Right renal cortex interstitium (tissue), 3 donors: ENCODE measurements at regions not wholly inside any gene's neighbourhood (a gene's known extent, or its start where the extent isn't known, plus 50 kb on each side); places are given as distances from the start of the nearest gene placed in this dataset.

Experiments used
- DNase-seq, 3 donors: peaks; one replicate each; pipeline ENCODE4 v3.0.0-alpha.2; 2013; ENCODE audit warnings: low read depth in 3 of 3, low spot score in 2 of 3

DNA sequence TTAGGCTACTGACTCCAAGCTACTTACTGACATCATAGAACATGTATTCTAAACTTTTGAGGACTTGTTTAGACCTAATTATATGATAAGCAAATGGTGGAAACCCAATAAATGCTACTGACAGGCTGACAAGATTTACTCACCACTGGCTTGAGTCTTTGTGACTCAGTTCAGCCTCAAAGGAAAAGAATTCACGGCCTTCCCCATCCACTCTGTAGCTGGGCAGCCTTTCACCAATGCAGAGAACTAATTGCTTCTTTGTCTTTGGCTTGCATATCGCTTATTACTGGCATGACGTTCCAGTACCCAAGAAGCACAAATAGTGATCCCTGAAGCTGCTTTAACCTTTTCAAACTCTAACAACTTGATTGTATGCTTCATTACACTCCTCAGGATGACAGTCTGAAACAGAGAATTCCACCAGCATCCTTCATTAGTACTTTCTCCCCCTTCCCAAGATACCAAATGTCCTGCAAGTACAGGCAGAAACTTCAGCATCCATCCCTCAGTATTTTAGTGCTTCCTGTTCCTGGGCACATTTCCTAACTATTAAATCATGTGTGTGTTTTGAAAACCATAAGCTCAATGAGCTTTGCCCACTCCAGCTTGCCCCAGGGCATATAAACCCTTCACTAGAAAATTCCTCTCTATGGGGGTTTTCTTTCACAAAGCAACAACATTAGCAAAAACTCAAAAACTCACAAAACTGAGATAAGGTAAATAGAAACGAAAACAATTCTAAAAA, 298.1 kb upstream of the SLC7A11 start:
- no peak for DNase-seq

DNA sequence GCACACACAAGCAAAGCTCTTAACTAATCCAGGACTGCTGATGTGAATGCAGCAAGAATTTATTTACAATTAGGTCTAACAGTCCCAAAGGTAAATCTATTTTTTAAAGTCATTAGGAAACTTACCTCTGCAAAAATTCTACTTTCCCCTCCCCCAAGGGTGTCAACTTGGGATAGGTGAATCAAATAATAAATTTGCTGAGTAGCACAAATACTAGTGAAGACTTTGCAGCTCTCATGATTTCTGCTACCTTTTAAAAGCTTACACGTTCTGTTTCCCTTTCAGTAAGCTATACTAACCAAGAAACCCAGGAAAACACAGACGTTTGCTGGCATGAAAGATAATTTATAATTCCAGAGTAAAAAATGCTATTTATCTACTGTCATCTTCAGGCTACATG, 296.6 kb upstream of the SLC7A11 start:
- DNase-seq, result no peak

DNA sequence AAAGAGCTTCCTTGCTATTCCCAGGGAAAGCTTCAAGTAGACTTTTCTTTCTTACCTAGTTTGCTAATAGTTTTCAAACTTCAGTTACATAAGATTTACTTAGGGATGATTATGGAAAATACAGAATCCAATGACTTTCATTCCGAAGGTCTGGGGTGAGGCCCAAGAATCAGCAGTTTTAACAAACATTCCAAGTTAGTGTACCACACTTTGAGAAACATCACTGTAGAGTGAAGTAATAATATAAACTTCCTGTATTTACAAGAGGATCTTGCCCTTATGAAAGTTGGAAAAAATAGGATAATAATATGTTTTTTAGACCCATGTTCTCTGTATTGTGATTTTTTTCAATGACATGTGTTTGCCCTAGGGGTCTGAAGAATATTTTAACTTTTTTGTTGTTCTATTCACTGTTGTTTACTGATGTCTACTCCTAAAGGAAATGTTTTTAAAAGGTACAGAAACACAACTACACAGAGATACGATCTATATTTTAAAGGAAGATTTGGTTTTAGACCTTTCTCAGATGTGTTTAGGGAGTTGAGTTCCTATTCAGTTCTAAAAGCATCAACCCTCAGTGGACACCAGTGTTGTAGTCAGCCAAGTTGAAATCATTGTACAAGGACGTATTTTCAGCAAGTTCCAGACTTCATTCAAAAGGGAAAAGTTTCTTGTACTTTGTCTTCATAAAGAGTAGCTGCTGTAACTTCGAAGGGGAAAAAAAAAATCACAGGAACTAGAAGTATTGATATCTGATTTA, 295.8 kb upstream of the SLC7A11 start:
- DNase-seq, result no peak

DNA sequence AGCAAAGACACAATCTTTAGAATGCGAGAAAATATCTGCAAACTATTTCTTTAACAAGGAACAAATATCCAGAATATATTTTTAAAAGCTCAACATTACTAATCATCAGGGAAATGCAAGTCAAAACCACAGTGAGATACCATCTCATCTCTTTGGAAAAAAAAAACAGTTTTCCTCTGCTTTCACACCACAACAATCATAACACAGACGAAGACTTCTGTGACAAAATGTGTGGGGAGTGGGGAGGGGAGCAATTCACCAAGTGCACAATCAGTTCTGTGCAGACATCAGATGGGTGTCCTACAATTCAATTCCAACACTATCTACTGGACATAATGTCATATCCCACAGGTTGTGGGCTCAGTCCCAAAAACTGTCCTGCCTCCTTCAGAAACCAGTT, 293.2 kb upstream of the SLC7A11 start:
- DNase-seq, result no peak

DNA sequence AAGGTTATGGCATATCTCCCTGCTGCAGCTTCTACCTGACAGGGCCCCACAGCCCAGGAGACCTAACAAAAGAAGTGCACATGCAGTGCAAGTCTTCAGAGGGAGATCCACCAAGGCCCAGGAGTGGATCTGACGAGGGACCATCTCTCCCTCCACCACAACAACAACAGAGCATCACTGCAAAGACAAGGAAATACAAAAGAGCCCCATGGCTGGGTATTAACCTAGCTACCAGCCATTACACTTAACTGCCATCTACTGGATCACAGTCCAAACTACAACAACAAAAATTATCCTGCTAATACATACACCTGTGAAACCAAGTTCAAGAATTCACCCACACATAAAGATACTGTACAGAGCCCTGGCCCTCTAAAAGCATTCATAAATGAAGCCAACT, 280.2 kb upstream of the SLC7A11 start:
- DNase-seq, result no peak

DNA sequence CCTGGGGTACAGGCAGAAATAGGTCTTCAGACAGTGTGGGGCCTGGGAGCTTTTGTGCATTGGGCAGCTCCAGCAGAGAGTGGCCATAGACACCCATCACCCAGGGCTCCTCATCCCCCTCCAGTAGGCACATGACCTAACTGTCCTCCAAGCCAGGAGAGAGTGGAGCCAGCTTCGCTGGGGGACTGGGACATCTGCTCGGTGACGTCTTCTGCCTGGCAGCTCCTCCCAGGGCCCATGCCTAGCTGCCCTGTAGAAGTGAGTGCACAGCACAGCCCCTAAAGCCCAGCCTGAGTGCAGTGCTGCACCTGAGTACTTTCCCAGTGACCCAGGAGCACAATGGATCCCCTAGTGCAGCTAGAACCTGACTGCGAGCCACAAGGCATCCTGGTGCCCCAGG, 279.7 kb upstream of the SLC7A11 start:
- DNase-seq, result no peak

DNA sequence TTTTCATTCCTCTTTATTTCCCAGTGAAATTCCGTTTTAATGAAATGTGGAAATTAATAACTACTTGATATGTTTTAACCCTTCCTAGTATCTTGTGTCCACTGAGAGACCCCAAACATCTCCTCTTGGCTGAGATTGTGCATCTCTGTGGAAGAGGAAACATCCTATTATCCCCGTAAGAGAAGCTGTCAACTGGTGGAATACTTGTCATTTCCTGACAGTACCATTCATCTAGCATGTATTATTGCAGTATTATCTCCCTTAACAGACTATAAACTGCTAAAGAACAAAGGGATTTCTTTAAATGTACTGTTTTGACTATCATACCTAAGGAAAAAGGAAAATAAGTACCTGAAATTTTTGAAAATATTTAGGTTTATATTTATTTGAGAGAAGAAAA, 277.3 kb upstream of the SLC7A11 start:
- no peak for DNase-seq

DNA sequence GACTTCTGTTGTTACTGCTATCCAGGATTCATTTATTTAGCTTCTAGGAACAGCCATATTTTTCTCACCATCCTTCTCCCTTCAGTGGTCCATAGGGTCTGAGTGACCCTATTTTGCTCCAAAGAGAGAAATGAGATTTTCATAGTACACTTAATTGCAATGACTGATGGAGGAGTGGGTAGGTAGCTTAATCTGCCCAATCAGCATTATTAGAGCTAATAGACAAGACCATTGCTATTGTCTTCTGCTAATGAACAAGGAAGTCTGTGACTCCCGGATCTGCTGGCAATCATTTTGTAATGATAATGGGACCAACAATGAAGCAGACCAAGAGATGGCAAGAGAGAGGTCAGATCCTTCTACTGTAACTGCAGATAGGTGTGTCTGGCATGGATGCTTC, 271.4 kb upstream of the SLC7A11 start:
- DNase-seq, result no peak

DNA sequence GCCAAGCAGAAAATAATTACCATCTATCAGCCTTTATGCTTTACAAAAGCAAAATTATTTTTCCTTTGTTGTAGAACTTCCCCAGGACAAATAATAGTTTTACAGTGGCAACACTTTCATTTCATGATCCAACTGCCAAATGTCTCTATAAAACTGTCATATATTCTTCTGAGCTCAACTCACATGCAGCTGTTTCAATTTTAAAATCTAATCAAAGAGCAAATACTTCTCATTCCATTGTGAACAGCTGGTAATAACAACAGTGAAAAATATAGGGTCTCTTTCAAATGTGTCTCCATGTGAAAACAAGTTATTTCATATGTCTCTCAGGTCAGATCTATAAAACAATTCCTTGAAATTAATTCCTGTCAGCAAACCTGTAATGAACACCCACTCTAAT, 270.6 kb upstream of the SLC7A11 start:
- DNase-seq, result peak in 2 of 3 donors; percentile 10 to 29

DNA sequence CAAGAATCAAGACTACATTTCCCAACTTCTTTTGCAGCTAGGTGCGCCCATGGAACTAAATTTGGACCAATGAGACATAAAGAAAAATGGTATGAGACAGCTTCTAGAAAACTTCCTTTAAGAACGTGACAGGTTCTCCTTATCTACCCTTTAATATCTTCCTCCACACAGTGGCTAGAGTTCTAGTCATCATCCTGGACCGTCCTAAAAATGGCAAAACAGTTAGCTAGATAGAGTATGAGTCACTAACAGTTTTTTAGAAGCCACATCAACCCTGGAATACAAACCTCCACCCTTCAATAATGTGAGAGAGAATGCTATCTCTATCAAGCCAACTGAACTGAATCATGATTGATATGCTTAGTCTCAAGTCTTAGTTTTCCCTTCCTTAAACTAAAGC, 267.9 kb upstream of the SLC7A11 start:
- no peak for DNase-seq

DNA sequence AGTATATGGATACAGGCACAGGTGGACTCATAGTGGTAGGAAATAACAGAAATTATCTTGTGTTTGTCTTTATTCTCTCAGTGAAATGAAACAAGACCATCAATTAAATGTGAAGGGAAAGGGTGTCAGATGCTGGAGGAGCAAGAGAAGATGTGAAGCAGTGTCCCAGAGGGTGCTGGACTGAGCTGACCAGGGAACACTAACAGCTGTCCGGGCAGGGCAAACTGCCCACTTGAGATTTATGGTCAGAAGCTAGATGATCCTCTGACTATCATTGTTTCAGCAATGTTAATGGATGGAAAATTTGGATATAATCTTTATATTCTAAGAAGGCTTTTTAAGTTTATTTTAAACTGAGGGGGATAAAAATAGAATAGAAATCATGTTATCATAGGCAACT, 267.2 kb upstream of the SLC7A11 start:
- no peak for DNase-seq

DNA sequence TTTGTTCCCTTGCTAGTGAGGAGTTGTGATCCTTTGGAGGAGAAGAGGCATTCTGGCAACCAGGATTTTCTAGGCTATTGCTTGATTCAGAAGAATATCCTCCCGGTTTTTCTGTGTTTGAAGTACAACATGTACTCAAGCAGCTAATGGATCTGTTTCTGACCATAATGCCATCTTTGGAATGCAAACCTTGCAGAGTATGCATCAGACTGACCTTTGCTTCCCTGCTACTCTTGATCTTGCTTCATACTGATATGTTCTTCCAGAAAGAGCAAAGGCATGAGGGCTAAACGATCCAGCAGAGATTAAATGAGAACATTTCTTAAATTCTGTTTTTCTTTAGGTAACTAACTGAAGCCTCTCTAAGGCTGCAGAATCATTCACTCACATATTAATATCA, 265.4 kb upstream of the SLC7A11 start:
- no peak for DNase-seq

DNA sequence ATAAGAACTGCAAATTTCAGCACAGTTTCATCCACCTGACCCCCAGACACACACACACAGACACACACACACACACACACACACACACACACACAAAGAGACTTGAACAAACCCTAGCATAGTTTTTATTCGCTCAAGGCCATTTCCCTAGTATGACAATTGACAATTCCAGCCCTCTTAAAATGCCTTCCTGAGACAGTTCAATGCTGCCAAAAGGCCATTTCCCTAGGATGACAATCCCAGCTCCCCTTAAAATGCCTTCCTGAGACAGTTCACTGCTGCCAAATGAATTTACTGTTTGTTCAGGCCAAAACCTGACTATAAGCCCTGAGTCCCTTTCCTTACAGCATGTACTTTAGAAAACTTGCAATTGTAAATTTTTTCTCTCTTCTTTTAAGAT, 259.5 kb upstream of the SLC7A11 start:
- DNase-seq, result no peak

DNA sequence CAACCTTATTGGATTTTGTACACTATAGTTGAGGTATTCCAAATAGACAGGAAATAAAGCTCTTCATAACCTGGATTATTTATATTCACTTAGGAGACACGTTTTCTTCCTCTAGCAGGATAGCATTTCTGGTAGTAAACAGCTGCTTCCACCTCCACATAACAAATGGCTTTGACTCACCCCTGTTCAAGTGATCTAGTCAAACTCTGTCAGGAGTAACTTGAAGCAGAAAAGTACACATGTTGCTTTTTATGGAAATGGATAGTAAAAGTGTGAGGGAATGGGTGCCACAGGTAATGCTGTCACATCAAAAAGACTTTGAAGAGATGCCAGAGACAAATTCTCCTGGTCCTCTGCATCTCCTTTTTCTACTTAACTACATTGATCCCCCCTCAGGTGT, 258.7 kb upstream of the SLC7A11 start:
- DNase-seq, result no peak

DNA sequence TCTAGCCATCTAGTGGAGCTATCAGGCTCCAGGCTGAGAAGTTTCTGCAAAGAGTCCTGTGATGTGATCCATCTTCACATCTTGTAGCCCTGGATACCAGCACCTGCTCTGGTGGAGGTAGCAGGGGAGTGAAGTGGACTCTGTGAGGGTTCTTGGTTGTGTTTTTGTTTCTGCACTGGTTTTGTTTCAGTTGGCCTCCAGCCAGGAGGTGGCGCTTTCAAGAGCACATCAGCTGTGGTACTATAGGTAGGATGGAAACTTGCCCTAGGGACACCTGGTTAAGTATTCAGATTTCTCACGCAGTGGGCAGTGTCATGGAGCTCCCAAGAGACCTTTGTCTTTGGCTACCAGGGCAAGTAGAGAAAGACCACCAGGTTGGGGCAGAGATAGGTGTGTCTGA, 257.5 kb upstream of the SLC7A11 start:
- DNase-seq, result no peak

DNA sequence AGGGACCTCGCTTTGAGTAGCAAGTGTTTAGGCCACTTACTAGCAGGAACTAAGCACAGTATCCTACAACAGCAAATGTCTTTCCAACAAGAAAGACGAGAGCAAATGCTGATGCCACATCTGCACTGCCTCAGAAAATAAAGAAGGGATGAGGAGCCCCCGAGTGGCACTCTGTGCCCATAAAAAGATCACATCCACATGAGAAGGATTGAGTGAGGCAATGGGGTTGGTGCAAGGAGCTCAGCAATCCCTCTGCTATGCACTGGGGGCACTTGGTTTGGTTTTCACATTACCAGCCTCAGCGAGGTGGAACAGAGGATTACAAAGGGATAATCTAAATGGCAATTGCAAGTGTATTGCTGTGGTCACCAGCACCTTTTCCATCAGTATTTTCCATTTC, 252.8 kb upstream of the SLC7A11 start:
- peak in 1 of 3 donors; percentile 8 for DNase-seq

DNA sequence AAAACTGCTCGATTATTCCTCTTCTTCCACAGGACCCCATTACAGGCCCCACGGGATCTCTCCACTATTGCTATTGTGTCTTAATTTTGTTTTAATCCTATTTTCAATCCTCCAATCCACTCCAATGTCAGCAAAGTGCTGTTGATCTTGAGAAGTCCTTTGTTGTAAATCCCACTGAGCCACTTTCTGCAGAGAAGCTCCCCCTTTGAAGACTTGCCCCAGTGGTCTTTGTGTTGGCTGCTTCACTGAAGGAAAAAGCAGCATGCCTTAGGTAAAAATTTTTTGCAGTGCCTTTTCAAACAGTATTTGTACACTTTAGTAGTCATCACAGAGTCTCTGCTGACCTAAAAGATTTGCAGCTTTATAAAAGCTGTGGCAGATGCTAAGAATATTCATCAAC, 252.0 kb upstream of the SLC7A11 start:
- DNase-seq, result no peak

DNA sequence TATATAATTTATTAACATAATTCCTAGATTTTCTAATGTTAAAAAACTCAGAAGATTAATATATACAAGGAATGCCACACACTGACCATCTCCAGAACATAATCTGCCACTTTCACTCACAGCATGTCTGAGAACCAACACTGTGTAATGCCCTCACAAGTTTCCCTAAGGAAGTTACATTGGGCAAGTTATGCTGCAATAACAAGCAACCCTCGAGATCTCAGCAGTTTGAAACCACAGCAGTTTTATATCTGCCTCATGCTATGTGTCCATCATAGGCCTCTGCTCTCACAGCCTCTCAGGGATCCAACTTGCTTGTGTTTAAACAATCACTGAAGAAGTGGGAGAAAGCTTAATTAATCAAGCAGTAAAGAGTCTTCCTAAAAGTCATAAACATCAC, 250.0 kb upstream of the SLC7A11 start:
- no peak for DNase-seq

DNA sequence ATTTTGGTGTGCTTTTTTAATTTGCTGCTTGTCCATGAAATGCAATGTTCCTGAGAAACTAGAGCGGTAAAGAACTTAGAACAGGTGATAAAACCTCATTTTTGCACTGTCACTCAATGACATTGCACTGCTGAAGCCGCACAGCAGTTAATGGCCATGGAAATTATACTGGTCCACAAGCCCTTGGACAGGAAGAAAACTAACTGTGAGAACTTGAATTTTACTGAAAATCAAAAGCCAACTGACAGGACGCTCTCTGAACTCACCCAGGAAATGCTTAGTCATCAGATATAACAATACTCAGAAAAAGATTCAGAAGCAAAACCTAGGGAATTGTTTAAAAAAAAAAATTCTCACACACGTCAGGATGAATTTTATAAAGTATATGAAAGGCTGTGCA, 246.4 kb upstream of the SLC7A11 start:
- no peak for DNase-seq

DNA sequence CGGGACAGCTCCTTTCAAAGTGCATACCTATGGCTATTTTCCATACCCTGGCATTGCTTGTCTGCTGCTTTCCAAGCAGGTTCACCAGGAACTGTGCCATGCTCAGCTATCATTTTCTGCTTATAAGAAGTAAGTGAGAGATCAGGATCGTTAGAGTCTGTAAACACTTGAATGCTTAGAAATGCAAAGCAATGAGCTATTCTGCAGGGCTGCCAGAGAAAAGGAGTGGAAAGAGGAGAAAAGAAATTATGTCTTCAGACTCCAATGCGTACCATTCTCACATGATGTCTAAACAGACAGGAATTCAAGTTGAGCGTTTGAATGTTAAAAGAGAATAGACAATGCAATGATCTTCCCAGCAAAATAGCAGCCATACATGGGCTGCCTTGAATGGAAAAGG, 245.5 kb upstream of the SLC7A11 start:
- DNase-seq, result no peak

DNA sequence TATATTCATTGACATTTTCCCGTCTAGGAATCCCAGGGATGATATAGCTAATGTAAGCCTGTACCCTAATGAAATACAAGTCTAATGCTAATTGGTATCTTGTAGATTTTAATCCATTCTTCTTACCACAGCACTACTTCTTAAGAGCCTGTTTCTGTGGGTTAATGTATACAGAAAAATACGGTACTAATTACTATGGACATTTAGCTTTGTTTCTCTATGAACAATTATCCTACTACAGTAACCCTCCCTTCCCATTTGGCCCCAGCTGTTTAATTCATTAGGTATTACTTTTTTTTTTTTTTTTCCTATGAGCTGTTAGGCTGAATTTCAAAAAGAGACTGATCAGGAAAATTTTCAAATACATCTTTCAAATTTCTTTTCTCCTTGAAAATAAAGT, 245.1 kb upstream of the SLC7A11 start:
- no peak for DNase-seq

DNA sequence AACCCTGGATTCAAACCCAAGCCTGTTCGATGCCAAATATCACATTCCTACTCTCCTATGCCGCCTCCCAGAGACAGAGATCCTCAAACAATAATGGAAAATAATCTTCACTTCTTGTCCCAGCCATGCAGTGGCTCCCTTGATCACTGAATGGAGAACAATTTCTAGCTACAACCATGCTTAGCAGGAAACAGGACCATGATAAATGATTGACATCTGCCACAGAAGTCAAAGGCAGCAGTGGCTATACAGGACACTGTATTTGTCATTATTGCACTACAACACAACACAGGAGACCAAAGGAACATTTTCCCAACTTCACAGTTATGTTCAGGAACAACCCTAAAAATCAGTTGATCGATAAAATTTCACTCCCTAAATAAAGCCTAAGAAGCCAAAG, 243.3 kb upstream of the SLC7A11 start:
- DNase-seq, result no peak

DNA sequence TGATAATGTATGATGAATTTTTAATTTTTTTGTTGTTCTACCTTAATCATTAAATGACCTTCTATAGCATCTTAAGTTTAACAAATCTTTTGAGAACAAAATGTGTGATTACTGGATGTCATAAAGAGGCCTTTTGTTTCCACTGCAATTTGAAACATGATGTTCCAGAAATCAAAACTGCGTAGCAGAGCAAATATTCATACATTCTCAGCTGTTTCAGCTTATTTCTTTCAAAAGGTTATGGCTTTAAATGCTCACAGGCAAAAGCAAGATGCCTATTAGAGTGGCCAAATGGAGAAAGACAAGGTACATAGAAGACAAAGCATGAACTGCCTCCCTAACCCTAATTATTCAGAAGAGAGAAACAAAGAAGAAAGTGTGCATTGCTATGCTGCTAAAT, 233.0 kb upstream of the SLC7A11 start:
- no peak for DNase-seq
